SU-DHL-6 (cell line): ENCODE measurements at regions not wholly inside any gene's neighbourhood (a gene's known extent, or its start where the extent isn't known, plus 50 kb on each side); places are given as distances from the start of the nearest gene placed in this dataset.

Experiments used
- EZH2phosphoT487 ChIP-seq: fragments of 200-600 bp; sonication (generic), shearing (Covaris generic); conservative IDR thresholded peaks from 2 replicates; pipeline ENCODE4 v1.6.1; 2018; ENCODE audit warnings: mild to moderate bottlenecking, antibody characterized with exemption, low read length, moderate library complexity, mixed read lengths
- TF ChIP-seq, protein P1 (sequence below): fragments of 200-600 bp; sonication (generic); IDR thresholded peaks from one replicate; pipeline ENCODE4 v1.5.1; 2017; ENCODE audit warnings: antibody characterized with exemption, mild to moderate bottlenecking, low read length, moderate library complexity; ENCODE audit not compliant: insufficient read depth, poor library complexity, severe bottlenecking

DNA sequence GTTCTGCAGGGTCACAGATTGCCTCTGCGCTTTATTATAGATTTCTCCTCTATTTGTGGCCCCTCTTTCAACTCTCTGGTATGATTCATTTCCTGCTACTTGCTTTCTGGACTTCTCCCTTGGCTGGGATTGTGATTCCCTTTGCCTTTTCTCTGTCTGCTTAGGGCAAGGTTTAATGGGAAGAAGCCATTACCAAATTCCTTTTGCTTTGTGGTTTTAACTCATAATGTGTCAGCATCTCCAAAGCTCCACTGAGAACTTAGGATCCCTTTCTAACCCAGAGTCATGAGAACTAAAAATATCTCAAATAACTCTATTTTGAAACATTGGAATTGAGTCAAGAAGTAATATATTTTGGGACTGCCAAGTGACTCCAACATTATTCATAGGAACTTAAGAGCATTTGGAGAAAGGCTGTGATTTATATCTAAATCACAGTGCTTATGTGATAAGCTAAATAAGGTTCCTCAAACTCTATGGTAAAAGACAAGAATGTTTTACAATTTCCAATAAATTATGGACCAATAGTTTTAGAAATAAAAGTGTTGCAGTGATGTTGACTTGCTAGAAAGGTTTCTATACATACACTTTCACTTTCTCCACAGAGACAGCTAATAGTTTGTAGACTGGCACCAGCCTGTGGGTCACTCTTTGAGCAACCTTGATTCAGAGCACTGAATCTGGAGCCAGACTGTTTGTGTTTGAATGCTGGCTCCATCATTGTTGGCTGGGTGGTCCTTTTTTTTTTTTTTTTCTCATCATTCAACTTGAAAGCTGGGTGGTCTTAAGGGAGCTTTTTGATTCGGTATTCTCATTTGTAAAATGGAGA, 93.9 kb downstream of the DACT1 start:
- TF ChIP-seq, protein P1, sequence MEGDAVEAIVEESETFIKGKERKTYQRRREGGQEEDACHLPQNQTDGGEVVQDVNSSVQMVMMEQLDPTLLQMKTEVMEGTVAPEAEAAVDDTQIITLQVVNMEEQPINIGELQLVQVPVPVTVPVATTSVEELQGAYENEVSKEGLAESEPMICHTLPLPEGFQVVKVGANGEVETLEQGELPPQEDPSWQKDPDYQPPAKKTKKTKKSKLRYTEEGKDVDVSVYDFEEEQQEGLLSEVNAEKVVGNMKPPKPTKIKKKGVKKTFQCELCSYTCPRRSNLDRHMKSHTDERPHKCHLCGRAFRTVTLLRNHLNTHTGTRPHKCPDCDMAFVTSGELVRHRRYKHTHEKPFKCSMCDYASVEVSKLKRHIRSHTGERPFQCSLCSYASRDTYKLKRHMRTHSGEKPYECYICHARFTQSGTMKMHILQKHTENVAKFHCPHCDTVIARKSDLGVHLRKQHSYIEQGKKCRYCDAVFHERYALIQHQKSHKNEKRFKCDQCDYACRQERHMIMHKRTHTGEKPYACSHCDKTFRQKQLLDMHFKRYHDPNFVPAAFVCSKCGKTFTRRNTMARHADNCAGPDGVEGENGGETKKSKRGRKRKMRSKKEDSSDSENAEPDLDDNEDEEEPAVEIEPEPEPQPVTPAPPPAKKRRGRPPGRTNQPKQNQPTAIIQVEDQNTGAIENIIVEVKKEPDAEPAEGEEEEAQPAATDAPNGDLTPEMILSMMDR, result no peak
- TF ChIP-seq EZH2phosphoT487, result no peak
